GM21528 (cell line): ENCODE measurements at regions not wholly inside any gene's neighbourhood (a gene's known extent, or its start where the extent isn't known, plus 50 kb on each side); places are given as distances from the start of the nearest gene placed in this dataset.
"Not testable (repeated sequence)": the region's sequence is repeated elsewhere in the genome, so short reads cannot be mapped to it uniquely, and the experiment has no call there.

ENCODE experiments used
- ATAC-seq: cut with Tn5 transposase; IDR thresholded peaks from one replicate; pipeline ENCODE4 v1.9.1; 2021; ENCODE audit warnings: mild to moderate bottlenecking, moderate library complexity; ENCODE audit not compliant: unreplicated experiment, low FRiP score

DNA sequence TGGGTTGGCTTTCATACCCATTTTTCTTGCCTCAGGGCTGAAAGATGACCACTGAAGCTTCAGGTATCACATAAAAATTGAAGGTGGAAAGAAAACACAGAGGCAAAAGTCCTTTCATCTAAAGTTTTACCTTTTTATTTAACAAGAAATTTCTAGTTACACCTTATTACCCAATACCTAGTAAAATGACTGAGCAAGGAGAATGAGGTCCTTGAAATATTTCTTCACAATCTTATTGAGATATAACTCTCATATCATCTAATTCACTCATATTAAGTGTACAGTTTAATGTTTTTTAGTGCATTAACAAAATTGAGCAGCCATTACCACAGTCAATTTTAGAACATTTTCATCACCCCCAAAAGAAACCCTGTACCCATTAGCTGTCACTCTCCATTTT, 112.9 kb upstream of the ADTRP start:
- ATAC-seq, result no peak

DNA sequence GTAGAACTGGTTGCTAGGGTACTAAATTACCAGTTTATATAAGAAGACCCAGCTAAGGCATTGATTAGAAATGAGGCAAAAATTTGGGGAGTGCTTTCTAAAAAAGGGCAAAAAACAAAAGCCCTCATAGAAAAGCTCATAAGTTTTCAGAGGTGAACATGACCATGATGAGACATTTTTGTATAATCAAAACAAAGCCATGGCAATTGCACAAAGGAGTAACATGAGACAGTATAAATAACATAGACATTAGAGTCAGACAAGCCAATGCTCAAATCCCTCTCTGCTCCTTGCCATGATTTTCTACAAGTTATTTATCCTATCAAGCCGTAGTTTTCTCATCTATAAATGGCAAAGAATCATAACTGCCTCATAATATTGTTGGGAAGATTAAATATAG, 112.2 kb upstream of the ADTRP start:
- ATAC-seq, result no peak

DNA sequence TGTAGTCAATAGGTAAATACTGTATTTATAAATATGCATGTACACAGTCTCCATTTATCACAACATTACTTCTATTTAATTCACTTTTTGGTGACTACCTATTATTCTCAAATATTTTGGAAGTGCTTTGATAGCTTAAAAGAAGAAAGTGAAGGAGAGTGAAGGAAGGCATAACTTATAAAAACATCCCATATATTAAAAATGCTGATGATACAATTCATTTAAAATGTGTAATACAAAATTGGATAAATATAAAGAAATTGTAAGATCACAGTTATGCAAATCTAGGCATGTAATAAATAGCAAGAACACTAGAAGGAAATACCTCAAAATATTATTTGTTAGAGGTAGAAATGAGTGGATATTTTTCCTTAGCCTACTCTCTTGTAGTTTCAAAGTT, 111.6 kb upstream of the ADTRP start:
- ATAC-seq, result no peak

DNA sequence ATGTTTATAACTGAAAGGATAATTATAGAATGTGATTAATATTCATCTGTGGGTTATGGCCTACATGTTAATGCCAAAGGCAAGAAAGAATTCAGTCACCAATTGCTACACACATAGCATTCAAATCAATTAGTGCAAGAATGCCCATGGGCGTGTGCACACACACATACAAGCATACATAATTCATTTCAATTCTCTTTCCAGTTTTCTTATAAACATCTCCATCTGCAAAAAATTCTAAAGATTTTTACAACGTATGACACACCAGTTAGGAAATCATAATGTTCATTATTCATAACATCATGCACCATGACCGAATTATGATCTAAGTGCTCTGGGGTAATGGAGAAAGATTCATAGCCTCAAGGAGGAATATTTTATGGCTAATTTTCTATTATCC, 111.0 kb upstream of the ADTRP start:
- ATAC-seq, result no peak

DNA sequence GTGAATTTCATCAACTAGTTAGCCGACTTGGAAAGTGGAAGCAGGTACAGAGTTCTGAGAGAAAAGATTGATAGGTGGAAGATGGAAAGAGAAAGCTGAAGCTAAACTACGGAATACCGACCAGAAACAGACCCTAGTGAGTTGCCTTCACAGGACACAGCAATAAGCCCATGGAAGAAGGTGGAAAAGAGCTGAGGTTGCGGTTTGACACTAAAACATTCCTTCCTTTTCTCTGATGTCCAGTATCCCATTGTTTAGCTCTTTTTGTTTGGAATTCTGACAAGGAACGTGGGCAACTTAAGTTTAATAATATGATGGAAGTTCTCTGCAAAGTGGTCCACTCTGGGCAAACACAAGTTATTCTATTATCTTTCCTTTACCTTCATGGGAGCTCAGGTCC, 110.1 kb upstream of the ADTRP start:
- no peak for ATAC-seq

GRCh38 chr6:11885159-11885558, 106.6 kb upstream of the ADTRP start:
- ATAC-seq, result no peak

DNA sequence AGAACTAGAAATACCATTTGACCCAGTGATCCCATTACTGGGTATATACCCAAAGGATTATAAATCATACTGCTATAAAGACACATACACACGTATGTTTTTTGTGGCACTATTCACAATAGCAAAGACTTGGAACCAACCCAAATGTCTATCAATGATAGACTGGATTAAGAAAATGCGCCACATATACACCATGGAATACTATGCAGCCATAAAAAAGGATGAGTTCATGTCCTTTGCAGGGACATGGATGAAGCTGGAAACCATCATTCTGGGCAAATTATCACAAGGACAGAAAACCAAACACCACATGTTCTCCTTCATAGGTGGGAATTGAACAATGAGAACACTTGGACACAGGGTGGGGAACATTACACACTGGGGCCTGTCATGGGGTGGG, 104.9 kb upstream of the ADTRP start:
- not testable (repeated sequence) for ATAC-seq

DNA sequence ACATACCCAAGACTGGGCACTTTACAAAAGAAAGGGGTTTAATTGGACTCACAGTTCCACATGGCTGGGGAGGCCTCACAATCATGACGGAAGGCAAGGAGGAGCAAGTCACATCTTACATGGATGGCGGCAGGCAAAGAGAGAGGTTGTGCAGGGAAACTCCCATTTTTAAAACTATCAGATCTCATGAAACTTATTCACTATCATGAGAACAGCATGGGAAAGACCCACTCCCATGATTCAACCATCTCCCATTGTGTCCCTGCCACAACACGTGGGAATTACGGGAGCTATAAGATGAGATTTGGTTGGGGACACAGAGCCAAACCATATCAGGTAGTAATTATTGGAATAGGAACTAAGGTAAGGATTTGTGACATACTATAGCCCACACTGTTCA, 101.6 kb upstream of the ADTRP start:
- ATAC-seq, result not testable (repeated sequence)

GRCh38 chr6:11878735-11879134, 100.1 kb upstream of the ADTRP start:
- ATAC-seq, result no peak

DNA sequence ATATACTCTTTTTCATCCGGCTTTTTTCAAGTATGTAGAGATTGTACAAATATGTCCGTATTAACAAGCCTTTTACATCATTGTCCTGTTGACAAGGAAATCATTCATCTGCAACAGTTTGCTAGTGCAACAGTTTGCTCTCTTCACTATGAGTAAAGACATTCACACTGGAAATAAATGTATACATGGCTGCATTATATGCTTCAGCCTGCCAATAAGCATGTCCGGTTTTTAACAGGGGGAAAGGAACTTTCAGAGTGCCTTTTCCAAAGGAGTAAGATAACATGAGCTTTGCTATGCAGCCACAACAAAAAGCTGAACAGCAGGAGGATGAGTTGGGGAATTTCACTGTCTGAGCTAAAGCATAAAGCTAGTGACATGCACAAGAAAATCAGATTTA, 99.4 kb upstream of the ADTRP start:
- no peak for ATAC-seq

- ATAC-seq, result peak; percentile 72
Observed at GRCh38 chr6:11876934-11877433, 98.4 kb upstream of the ADTRP start.

GRCh38 chr6:11875325-11876109, 96.9 kb upstream of the ADTRP start:
- ATAC-seq, result no peak

- ATAC-seq, result no peak
Observed at GRCh38 chr6:11869672-11870340, 91.2 kb upstream of the ADTRP start.

DNA sequence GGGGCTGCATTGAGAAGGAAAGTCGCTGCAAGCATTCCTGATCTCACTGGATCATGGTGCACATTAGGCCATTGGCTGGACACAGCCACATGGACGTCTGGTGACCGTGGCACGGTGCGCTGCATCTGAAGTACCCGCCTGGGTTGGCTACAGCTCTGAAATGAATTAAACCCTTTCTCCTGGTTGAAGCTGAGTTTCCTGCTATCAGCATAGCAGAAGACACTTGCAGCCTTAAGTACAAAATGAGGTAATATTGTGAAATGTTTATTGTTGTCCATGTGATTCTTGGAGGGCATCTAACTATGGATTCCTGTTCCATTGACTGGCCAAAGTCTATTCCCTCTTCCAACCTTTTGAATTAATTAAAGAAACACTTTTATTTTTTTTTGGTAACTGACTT, 89.8 kb upstream of the ADTRP start:
- no peak for ATAC-seq

GRCh38 chr6:11865680-11866300, 87.2 kb upstream of the ADTRP start:
- ATAC-seq, result no peak

DNA sequence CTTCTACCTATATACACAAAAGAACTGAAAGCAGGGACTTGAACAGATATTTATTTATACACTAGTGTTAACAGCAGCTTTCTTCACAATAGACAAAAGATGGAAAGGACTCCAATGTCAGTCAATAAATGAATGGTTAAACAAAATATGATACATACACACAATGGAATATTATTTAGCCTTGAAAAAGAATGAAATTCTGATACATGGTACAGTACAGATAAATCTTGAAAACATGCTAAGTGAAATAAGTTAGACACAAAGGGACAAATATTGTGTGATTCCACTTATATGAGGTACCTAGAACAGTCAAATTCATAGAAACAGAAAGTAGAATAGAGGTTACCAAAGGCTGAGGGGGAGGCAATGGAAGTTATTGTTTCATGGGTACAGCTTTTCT, 79.8 kb upstream of the ADTRP start:
- no peak for ATAC-seq

DNA sequence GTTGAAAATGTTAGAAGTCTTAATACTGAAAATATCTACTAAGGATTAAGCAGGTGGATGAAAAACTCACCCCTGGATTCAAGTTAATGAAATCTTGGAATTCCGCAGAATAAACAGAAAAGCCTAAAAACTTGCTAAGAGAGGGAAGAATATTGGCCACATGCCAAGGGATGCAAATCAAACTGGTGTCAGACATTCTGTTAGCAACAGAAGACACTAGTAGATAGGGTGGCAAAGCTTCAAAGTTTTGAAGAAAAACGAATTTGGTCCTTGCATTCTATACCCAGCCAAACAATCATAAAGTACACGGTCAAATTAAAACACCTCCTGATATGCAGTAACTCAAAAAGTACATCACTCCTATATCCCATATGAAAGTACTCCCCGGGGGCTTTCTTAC, 77.1 kb upstream of the ADTRP start:
- ATAC-seq, result no peak

GRCh38 chr6:11854408-11855165, 76.0 kb upstream of the ADTRP start:
- ATAC-seq, result no peak

GRCh38 chr6:11853678-11854407, 75.2 kb upstream of the ADTRP start:
- ATAC-seq, result no peak

- ATAC-seq, result no peak
Observed at GRCh38 chr6:11852061-11852651, 73.6 kb upstream of the ADTRP start.
